ENCODE measurements at regions not wholly inside any gene's neighbourhood (a gene's known extent, or its start where the extent isn't known, plus 50 kb on each side); places are given as distances from the start of the nearest gene placed in this dataset.

GRCh38 chr18:64982414-64983055 lies 768.3 kb upstream of the CDH7 start:
- TF ChIP-seq CSDC2 (CRISPR knock-in tag; IDR thresholded peaks at IDR 0.05) = no peak
- TF ChIP-seq ARNTL (CRISPR knock-in tag; IDR thresholded peaks at IDR 0.05; ENCODE audit: borderline replicate concordance, low read depth) = no peak
